ENCODE measurements at regions not wholly inside any gene's neighbourhood (a gene's known extent, or its start where the extent isn't known, plus 50 kb on each side); places are given as distances from the start of the nearest gene placed in this dataset.

DNA sequence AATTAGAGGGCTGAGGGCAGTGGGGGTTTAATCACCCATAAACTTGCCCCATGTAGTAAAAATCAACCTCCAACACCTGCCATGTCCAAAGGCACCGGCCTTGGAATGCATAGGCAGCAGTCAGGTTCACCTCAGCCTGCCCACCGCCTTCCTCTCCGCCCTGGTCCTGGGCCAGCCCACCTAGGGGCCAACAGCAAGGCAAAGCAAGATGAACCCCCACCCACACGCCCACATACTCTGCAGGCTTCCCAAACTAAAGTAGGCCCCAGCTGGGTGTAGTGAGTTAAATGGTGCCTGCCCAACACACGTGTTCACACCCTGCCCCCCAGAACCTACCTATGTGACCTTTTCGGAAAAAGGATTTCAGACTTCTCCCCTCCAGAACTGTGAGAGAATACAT is 92.9 kb upstream of the RAI14 start:
- no peak for TF ChIP-seq FOXM1 (IDR thresholded peaks at IDR 0.05; ENCODE audit: borderline replicate concordance, low read depth)
- no peak for TF ChIP-seq NFIC (IDR thresholded peaks at IDR 0.05)
- TF ChIP-seq EGR1 (IDR thresholded peaks at IDR 0.05): no peak; the same call in 1 of the 2 replicates
- TF ChIP-seq RAD21 (IDR thresholded peaks at IDR 0.05; ENCODE audit: low read depth): no peak
- TF ChIP-seq TCF12 (IDR thresholded peaks at IDR 0.05; ENCODE audit: low read depth): peak; percentile 16; the same call in 1 of the 2 replicates

DNA sequence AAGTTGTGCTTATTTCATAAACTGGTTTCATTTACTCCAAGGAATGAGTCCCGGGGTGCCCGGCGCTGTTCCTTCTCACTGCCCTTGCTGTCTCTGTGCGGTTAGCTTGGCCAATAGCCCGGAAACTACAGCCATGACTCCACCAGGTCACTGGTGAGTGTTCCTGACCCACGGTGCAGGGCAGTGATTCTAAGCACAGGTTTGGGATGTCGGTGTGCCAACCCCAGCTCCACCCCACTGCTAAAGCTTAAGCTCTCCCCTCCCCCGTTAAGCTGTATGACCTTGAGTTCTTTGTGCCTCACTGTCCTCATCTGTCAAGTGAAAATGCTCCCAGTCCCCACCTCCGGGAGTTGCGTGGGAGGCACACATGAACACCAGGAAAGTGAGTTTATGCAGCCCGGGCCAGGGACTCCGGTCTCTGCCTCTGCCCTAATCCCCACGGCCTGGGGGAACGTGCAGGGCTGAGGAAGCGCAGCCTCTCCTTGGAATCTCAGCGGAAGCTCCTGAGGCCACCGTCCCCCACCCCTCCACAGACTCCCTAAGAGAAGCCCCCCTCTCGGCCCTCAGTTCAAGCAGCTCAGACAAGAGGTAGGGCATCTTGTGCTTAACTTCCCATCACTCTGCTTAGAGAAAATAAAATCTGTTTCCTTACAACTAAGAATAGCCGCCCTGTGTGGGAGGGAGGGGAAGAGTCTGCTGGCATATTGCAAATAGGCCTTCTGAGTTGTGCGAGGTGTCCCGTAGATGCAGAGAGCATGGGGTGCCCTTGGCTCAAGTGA is 92.0 kb upstream of the RAI14 start:
- TF ChIP-seq, protein P1, sequence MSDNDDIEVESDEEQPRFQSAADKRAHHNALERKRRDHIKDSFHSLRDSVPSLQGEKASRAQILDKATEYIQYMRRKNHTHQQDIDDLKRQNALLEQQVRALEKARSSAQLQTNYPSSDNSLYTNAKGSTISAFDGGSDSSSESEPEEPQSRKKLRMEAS (IDR thresholded peaks at IDR 0.05): no peak
- TF ChIP-seq FOXM1 (IDR thresholded peaks at IDR 0.05; ENCODE audit: borderline replicate concordance, low read depth): no peak
- TF ChIP-seq EP300 (IDR thresholded peaks at IDR 0.05; ENCODE audit: borderline replicate concordance): peak; percentile 42; the same call in 1 of the 2 replicates
- TF ChIP-seq NFIC (IDR thresholded peaks at IDR 0.05): peak; percentile 43; the same call in 1 of the 2 replicates

DNA sequence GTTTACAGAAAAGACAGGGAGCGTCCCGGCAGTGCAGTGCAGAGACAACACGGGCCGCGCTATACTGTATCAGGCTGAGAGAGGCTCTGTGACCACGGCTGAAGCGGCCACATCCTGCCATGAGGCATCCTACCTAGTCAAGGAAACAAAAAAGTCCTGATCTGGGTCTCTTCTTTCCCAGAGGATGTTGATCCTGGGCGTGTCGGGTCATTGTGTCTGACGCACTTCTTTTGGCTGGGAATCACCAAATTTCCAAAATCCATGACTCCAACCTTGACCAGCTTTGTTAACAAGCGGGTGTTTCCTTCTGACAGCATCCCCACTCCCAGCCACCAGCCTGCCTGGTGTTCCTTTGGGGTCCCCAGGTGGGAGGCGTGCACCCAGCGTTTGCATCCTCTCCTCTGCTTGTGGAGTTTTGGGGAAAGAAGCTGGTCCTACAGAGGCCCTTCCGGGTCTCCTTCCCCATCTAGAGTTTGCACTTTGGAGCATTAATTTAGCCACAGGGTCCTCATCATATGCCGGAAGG is 91.4 kb upstream of the RAI14 start:
- TF ChIP-seq YY1 (IDR thresholded peaks at IDR 0.05; ENCODE audit: low read depth) (no peak), NFIC (IDR thresholded peaks at IDR 0.05) (no peak), EP300 (IDR thresholded peaks at IDR 0.05; ENCODE audit: borderline replicate concordance) (no peak), EGR1 (IDR thresholded peaks at IDR 0.05) (no peak), TAF1 (IDR thresholded peaks at IDR 0.05; ENCODE audit: low read depth) (no peak), TCF12 (IDR thresholded peaks at IDR 0.05; ENCODE audit: low read depth) (no peak), CREB1 (IDR thresholded peaks at IDR 0.05; ENCODE audit: low read depth) (no peak), FOXM1 (IDR thresholded peaks at IDR 0.05; ENCODE audit: borderline replicate concordance, low read depth) (no peak), CEBPB (IDR thresholded peaks at IDR 0.05) (no peak), TEAD4 (IDR thresholded peaks at IDR 0.05) (no peak), ZBTB7A (IDR thresholded peaks at IDR 0.05; ENCODE audit: low read depth) (no peak), RAD21 (IDR thresholded peaks at IDR 0.05; ENCODE audit: low read depth) (no peak)
- TF ChIP-seq, protein P2, sequence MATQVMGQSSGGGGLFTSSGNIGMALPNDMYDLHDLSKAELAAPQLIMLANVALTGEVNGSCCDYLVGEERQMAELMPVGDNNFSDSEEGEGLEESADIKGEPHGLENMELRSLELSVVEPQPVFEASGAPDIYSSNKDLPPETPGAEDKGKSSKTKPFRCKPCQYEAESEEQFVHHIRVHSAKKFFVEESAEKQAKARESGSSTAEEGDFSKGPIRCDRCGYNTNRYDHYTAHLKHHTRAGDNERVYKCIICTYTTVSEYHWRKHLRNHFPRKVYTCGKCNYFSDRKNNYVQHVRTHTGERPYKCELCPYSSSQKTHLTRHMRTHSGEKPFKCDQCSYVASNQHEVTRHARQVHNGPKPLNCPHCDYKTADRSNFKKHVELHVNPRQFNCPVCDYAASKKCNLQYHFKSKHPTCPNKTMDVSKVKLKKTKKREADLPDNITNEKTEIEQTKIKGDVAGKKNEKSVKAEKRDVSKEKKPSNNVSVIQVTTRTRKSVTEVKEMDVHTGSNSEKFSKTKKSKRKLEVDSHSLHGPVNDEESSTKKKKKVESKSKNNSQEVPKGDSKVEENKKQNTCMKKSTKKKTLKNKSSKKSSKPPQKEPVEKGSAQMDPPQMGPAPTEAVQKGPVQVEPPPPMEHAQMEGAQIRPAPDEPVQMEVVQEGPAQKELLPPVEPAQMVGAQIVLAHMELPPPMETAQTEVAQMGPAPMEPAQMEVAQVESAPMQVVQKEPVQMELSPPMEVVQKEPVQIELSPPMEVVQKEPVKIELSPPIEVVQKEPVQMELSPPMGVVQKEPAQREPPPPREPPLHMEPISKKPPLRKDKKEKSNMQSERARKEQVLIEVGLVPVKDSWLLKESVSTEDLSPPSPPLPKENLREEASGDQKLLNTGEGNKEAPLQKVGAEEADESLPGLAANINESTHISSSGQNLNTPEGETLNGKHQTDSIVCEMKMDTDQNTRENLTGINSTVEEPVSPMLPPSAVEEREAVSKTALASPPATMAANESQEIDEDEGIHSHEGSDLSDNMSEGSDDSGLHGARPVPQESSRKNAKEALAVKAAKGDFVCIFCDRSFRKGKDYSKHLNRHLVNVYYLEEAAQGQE (IDR thresholded peaks at IDR 0.05; ENCODE audit: low read depth): no peak
- TF ChIP-seq, protein P1 (IDR thresholded peaks at IDR 0.05): no peak
- TF ChIP-seq, protein P3, sequence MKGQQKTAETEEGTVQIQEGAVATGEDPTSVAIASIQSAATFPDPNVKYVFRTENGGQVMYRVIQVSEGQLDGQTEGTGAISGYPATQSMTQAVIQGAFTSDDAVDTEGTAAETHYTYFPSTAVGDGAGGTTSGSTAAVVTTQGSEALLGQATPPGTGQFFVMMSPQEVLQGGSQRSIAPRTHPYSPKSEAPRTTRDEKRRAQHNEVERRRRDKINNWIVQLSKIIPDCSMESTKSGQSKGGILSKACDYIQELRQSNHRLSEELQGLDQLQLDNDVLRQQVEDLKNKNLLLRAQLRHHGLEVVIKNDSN (IDR thresholded peaks at IDR 0.05): no peak

DNA sequence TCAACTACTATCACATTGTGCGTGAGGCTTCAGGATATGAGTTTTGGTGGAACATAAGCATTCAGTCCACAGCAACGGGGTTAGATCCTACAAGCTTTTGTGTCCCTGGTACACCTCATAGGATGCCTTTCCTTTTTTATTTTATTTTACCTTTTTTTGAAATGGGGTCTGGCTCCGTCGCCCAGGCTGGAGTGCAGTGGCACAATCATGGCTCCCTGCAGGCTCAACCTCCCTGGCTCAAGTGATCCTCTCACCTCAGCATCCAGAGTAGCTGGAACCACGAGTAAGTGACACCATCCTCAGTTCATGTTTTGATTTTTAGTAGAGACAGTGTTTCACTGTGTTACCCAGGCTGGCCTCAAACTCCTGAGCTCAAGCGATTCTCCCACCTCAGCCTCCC is 86.0 kb upstream of the RAI14 start:
- TF ChIP-seq CREB1 (IDR thresholded peaks at IDR 0.05; ENCODE audit: low read depth): no peak
- TF ChIP-seq YY1 (IDR thresholded peaks at IDR 0.05; ENCODE audit: low read depth): no peak
- no peak for TF ChIP-seq NFIC (IDR thresholded peaks at IDR 0.05)
- TF ChIP-seq TEAD4 (IDR thresholded peaks at IDR 0.05): no peak
- TF ChIP-seq TAF1 (IDR thresholded peaks at IDR 0.05; ENCODE audit: low read depth): no peak
- no peak for TF ChIP-seq FOXM1 (IDR thresholded peaks at IDR 0.05; ENCODE audit: borderline replicate concordance, low read depth)
- TF ChIP-seq, protein P3 (IDR thresholded peaks at IDR 0.05): no peak
- no peak for TF ChIP-seq TCF12 (IDR thresholded peaks at IDR 0.05; ENCODE audit: low read depth)
- no peak for TF ChIP-seq EP300 (IDR thresholded peaks at IDR 0.05; ENCODE audit: borderline replicate concordance)
- TF ChIP-seq, protein P2 (IDR thresholded peaks at IDR 0.05; ENCODE audit: low read depth): no peak
- no peak for TF ChIP-seq EGR1 (IDR thresholded peaks at IDR 0.05)
- TF ChIP-seq RAD21 (IDR thresholded peaks at IDR 0.05; ENCODE audit: low read depth): no peak
- TF ChIP-seq CEBPB (IDR thresholded peaks at IDR 0.05): no peak
- TF ChIP-seq ZBTB7A (IDR thresholded peaks at IDR 0.05; ENCODE audit: low read depth): no peak

DNA sequence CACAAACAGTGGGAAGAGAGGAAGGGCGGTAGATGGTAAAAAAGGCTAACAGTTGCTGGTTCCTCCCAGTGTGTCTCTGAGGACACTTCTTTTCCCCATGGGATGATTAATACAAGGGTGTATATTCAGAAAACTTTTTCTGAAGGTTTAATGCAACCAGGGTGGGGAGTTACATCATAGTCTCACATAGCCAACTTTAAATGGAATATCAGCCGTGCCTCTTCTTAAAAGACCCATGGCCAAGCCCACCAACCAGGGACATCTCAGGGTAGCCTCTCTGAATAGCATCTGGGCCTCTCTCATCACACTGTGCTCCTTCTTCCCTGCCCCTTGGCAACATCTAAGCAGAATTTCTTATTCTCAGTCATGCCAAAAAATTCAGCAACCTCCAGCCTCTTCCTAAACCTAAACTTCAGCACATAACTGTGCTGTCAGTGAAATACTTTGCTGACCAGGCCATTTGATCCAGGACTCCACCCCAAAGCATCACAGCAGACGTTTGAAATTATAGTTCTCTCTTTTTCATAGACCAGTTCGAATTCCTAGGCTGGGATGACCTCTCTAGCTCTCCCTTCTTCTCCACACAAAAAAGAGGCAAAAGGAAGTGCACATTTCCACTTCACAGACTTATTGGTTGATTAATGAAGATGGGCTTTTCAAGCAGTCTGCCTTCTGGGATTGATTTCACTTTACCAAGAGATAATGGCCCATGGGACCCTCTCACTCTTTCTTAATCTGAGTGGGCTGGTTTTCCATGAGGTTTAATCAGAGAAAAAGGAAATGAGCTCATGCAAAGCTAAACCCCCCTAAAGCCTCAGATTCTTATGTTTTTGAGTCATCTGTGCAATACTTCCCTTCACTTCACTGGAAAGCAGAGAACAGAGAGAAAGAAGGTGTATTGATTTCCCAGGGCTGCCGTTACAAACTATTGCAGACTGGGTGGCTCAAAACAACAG is 85.1 kb upstream of the RAI14 start:
- TF ChIP-seq, protein P3 (IDR thresholded peaks at IDR 0.05): no peak
- TF ChIP-seq RAD21 (IDR thresholded peaks at IDR 0.05; ENCODE audit: low read depth) (no peak), NFIC (IDR thresholded peaks at IDR 0.05) (no peak), YY1 (IDR thresholded peaks at IDR 0.05; ENCODE audit: low read depth) (no peak), TCF12 (IDR thresholded peaks at IDR 0.05; ENCODE audit: low read depth) (no peak), ZBTB7A (IDR thresholded peaks at IDR 0.05; ENCODE audit: low read depth) (no peak), EGR1 (IDR thresholded peaks at IDR 0.05) (no peak), CEBPB (IDR thresholded peaks at IDR 0.05) (no peak), TAF1 (IDR thresholded peaks at IDR 0.05; ENCODE audit: low read depth) (no peak)
